Cardiac fibroblast (primary cell): ENCODE measurements at regions not wholly inside any gene's neighbourhood (a gene's known extent, or its start where the extent isn't known, plus 50 kb on each side); places are given as distances from the start of the nearest gene placed in this dataset.

Experiments used
- DNase-seq, 2 donors: peaks; one replicate each; pipeline versions ENCODE4 v3.0.0 to v3.0.0-alpha.2; 2010; ENCODE audit warnings: low read depth in 2 of 2
- H3K4me3 ChIP-seq, 2 donors: replicated peaks in 1 of 2; 1 replicate in 1 of 2; 2 replicates in 1 of 2; pipeline ENCODE4 v1.5.1; 2011; ENCODE audit warnings: low read depth in 2 of 2, low read length in 2 of 2, mild to moderate bottlenecking in 2 of 2, moderate library complexity in 1 of 2
- TF ChIP-seq, protein P1 (sequence below): IDR thresholded peaks from one replicate; pipeline ENCODE4 v1.5.1; 2011; ENCODE audit warnings: low read depth, mild to moderate bottlenecking, low read length, inconsistent platforms

DNA sequence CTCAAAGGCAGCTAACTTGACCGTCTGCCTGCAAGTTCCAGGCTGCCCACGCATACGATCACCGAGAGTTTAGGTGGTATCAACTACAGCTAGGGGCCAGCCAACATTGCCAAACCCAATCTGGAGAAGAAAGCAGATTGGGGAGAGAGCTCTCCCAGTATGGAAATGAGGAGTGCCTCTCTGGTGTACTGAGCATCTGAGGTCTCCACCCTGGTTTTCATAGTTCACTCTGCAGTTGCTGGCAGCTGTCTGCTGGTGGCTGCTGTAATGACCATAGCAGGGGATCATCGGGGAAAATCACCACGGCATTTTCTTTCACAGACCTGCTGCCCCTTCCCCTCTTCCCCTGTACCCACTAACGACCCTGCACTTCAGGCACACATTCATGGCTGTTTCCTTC lies 201.7 kb downstream of the NUFIP1 start:
- DNase-seq, result no peak
- TF ChIP-seq, protein P1, sequence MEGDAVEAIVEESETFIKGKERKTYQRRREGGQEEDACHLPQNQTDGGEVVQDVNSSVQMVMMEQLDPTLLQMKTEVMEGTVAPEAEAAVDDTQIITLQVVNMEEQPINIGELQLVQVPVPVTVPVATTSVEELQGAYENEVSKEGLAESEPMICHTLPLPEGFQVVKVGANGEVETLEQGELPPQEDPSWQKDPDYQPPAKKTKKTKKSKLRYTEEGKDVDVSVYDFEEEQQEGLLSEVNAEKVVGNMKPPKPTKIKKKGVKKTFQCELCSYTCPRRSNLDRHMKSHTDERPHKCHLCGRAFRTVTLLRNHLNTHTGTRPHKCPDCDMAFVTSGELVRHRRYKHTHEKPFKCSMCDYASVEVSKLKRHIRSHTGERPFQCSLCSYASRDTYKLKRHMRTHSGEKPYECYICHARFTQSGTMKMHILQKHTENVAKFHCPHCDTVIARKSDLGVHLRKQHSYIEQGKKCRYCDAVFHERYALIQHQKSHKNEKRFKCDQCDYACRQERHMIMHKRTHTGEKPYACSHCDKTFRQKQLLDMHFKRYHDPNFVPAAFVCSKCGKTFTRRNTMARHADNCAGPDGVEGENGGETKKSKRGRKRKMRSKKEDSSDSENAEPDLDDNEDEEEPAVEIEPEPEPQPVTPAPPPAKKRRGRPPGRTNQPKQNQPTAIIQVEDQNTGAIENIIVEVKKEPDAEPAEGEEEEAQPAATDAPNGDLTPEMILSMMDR, result no peak
- no peak overlapping the region for H3K4me3 ChIP-seq

DNA sequence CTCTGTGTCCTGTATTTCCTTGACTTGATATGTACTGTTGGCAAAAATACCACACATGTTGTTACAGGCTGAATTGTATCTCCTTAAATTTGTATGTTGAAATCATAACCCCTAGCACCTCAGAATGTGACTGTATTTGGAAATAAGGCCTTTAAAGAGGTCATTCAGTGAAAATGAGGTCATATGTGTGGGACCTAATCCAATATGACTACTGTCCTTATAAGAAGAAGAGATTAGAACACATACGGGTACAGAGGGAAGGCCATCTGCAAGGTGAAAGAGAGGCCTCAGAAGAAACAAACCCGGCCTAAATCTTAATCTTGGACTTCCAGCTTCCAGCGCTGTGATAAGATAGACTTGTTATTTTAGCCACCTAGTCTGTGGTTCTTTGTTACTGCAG lies 202.5 kb downstream of the NUFIP1 start:
- H3K4me3 ChIP-seq, result no peak overlapping the region
- peak; percentile 30 to 41 for DNase-seq
- TF ChIP-seq, protein P1, result no peak

DNA sequence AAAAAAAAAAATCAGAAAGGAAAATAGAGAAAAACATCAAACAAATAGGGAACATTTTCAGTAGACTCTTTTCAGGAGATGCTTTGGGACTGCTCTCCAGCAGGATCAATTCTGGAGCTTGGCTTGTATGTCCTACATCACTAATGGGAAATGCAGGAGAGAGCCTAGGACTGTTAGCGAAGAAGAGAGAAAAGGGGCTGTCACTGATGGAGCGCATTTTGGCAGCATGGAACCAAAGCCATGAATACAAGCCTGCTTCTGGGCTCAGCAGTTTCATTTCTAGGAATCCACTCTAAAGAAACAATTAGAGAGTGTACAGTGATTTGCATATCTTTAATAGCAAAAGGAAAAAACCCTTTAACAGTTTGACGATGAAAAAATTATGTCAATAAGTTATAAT lies 203.9 kb downstream of the NUFIP1 start:
- no peak overlapping the region for H3K4me3 ChIP-seq
- TF ChIP-seq, protein P1, result no peak
- no peak for DNase-seq

DNA sequence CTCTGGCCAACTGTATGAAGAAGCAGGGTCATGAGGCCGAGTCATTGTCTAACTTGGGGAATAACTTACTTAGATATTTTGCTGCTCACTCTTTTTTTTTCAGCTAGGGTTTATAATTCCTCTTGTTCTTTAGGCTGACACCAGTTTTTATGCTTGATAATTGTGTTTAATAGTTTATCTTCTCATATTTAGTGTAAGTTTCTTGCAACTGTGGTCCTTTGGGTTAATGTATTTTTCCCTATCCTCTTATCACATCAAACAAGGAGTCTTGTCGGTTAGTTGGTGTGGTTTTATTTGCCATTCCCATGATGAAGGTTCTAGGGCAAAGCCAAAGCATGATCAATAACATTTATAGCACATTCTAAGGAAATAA lies 204.6 kb downstream of the NUFIP1 start:
- TF ChIP-seq, protein P1, result no peak
- DNase-seq, result no peak

DNA sequence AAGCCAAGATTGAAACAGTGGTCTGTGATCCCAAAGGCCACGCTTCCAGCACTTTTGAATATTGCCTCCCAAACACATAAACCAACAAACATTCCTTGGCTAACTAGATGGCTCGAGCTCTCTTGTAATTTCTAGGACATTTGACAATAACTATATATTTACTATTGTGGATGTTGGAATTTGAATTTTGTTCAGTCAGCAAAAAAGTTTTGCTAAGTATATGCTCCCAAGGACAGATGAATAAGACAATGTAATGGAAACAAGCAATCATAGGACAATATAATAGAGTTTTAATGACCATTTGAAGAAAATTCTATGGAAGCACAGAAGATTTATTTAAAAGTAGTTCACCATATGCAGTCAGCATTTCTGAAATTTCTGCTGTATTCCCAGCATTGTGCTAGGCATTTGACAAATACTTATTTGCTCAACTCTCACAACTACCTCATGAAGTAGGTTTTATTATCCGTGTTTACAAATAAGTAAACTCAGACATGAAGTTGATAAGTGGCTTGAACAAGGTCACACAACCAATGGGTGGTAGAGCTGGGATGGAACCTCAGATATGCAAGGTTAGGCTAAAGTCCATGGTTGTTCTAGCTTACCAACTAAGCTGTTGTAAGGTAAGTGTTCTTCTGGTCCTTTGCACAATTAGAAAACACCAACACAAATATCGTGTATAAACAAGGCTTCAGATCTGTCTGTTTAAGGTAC lies 205.1 kb downstream of the NUFIP1 start:
- TF ChIP-seq, protein P1, result no peak
- no peak overlapping the region for H3K4me3 ChIP-seq
- no peak for DNase-seq

More for the DNA sequence above, 204.6 kb downstream of the NUFIP1 start:
- no peak overlapping the region for H3K4me3 ChIP-seq

DNA sequence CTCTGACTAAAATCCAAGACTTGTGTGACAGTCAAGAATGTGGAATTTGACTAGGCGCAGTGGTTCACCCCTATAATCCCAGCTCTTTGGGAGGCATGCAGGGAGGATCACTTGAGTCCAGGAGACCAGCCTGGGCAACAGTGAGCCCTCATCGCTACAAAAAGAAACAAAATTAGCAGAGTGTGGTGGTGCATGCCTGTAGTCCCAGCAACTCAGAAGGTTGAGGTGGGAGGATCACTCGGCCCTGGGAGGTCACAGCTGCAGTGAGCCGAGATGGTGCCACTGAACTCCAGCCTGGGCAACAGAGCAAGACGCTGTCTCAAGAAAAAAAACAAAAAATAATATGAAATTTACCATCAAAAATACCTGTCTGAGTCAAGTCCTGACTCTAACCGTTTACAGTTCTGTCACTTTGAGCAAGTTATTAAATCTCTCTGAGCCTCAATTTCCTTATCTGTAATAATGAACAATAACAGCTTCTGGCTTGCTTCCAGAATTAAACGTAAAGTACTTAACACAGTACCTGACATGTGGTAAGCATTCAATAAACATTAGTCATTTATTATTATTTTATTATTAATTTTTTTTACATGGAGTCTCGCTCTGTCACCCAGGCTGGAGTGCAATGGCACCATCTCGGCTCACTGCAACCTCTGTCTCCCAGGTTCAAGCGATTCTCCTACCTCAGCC lies 204.6 kb upstream of the TSC22D1 start:
- DNase-seq, result no peak
- no peak overlapping the region for H3K4me3 ChIP-seq
- TF ChIP-seq, protein P1, result no peak
